ENCODE measurements at regions not wholly inside any gene's neighbourhood (a gene's known extent, or its start where the extent isn't known, plus 50 kb on each side); places are given as distances from the start of the nearest gene placed in this dataset.
A peak's percentile ranks its signal among the peaks of the same experiment; 100 is the strongest.

GRCh38 chr2:176854878-176855277 is 357.7 kb upstream of the HNRNPA3 start:
- H3K27ac Mint-ChIP-seq (ENCODE audit: unreplicated experiment) = no peak overlapping the region
- H3K36me3 Mint-ChIP-seq (ENCODE audit: low read depth) = no peaks in the 10 kb centered on the region
- H3K9me3 Mint-ChIP-seq = no peaks in the 10 kb centered on the region
- no peak for TF ChIP-seq CTCF (conservative IDR thresholded peaks at IDR 0.05)
- no peaks in the 10 kb centered on the region for H3K4me1 Mint-ChIP-seq
- no peak overlapping the region for H3K4me3 Mint-ChIP-seq
- DNase-seq (ENCODE audit: low read depth, low spot score) = no peak
- H3K27me3 Mint-ChIP-seq (ENCODE audit: low read depth) = peaks cover 4% of the 10 kb centered on the region

DNA sequence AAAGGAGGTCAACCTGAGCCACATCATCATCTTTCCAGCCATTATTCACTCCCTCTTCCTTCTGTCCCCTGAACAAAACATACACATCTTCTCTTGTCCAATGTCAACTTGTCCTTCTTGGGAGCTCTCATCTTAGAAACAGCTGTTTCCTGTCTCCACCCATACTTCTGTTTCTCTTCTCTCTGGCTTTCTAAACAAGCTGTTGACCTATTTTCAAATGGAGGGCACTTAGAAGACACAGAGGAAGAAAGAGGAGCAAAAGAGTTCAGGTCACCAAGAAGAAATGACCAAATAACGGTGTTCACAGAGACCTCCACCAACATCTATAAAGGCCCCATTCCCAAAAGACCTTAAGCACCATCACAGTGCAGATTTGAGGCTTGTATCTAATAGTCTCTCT is 355.9 kb upstream of the HNRNPA3 start:
- Mint-ChIP-seq H3K36me3 (ENCODE audit: low read depth) (no peaks in the 10 kb centered on the region), H3K27me3 (ENCODE audit: low read depth) (peaks cover 7% of the 10 kb centered on the region), H3K4me3 (no peak overlapping the region), H3K27ac (ENCODE audit: unreplicated experiment) (no peak overlapping the region), H3K9me3 (no peaks in the 10 kb centered on the region), H3K4me1 (no peaks in the 10 kb centered on the region)
- TF ChIP-seq CTCF (conservative IDR thresholded peaks at IDR 0.05) = no peak
- no peak for DNase-seq (ENCODE audit: low read depth, low spot score)

DNA sequence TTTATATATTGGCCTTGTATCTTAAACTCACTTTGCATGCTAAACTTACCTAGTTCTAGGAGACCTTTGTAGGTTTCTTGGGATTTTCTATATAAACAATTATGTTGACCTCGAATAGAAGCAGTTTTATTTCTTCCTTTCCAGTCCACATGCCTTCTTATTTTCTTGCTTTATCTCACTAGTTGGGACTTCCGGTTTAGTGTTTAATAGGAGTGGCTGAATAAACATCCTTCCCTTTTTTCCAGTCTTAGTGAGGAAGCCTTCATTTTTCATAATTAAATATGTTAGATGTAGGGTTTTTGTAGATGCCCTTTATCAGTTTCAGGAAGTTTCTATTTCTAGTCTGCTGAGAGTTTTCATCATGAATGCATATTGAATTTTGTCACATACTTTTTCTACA is 347.3 kb upstream of the HNRNPA3 start:
- H3K27me3 Mint-ChIP-seq (ENCODE audit: low read depth) = peaks cover 6% of the 10 kb centered on the region
- no peak overlapping the region for H3K4me3 Mint-ChIP-seq
- peaks cover 3% of the 10 kb centered on the region for H3K36me3 Mint-ChIP-seq (ENCODE audit: low read depth)
- no peak overlapping the region for H3K27ac Mint-ChIP-seq (ENCODE audit: unreplicated experiment)
- no peaks in the 10 kb centered on the region for H3K4me1 Mint-ChIP-seq
- peaks cover 2% of the 10 kb centered on the region for H3K9me3 Mint-ChIP-seq
- TF ChIP-seq CTCF (conservative IDR thresholded peaks at IDR 0.05) = no peak
- DNase-seq (ENCODE audit: low read depth, low spot score) = no peak

GRCh38 chr2:176872406-176872805 is 340.2 kb upstream of the HNRNPA3 start:
- no peaks in the 10 kb centered on the region for H3K4me1 Mint-ChIP-seq
- H3K36me3 Mint-ChIP-seq (ENCODE audit: low read depth) = peaks cover 12% of the 10 kb centered on the region
- H3K27ac Mint-ChIP-seq (ENCODE audit: unreplicated experiment) = no peak overlapping the region

DNA sequence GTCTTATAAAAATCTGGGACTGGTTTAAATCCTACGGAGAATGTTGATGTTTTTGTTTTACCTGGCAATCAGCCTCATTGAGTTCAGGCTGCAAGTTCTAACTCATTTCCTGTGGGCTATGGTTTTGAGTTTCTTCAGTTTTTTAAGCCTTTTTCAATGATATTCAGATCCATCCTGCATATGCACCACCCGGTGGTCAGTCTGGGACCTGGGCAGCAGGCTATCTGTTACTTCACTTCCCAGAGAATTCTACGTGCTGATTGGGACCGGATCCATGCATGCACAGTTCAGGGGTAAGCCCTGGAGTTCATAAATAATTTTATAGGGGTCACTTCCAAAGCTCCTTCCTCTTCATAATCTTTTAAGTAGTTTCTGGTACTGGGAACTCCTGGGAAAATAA is 339.2 kb upstream of the HNRNPA3 start:
- H3K9me3 Mint-ChIP-seq = peaks cover 25% of the 10 kb centered on the region
- H3K27ac Mint-ChIP-seq (ENCODE audit: unreplicated experiment) = no peak overlapping the region
- no peaks in the 10 kb centered on the region for H3K4me1 Mint-ChIP-seq
- TF ChIP-seq CTCF (conservative IDR thresholded peaks at IDR 0.05) = peak; percentile 34
- H3K27me3 Mint-ChIP-seq (ENCODE audit: low read depth) = peaks cover 3% of the 10 kb centered on the region
- no peak overlapping the region for H3K4me3 Mint-ChIP-seq
- peaks cover 12% of the 10 kb centered on the region for H3K36me3 Mint-ChIP-seq (ENCODE audit: low read depth)
- no peak for DNase-seq (ENCODE audit: low read depth, low spot score)

More at GRCh38 chr2:176872406-176872805, 340.2 kb upstream of the HNRNPA3 start:
- Mint-ChIP-seq H3K9me3 (peaks cover 25% of the 10 kb centered on the region), H3K4me3 (no peak overlapping the region), H3K27me3 (ENCODE audit: low read depth) (peaks cover 3% of the 10 kb centered on the region)
- no peak for DNase-seq (ENCODE audit: low read depth, low spot score)
- no peak for TF ChIP-seq CTCF (conservative IDR thresholded peaks at IDR 0.05)

Measured in neural crest cell (in vitro differentiated cells).